Spleen (tissue), 11 donors: ENCODE measurements at regions not wholly inside any gene's neighbourhood (a gene's known extent, or its start where the extent isn't known, plus 50 kb on each side); places are given as distances from the start of the nearest gene placed in this dataset.

Experiments used
- DNase-seq: peaks from one replicate; pipeline ENCODE4 v3.0.0-alpha.2; 2020
- H3K27ac ChIP-seq, 8 donors: fragments of 200-600 bp; sonication (generic) in 7 of 8; 1 replicate in 4 of 8; 2 replicates in 4 of 8; pipeline versions ENCODE4 v1.5.0 to v1.8.0; 2016 to 2021; ENCODE audit warnings: inconsistent platforms in 4 of 8, mild to moderate bottlenecking in 4 of 8, moderate library complexity in 1 of 8
- H3K27me3 ChIP-seq, 7 donors: fragments of 200-600 bp; sonication (generic) in 6 of 7; replicated peaks in 1 of 7; 1 replicate in 4 of 7; 2 replicates in 3 of 7; pipeline versions ENCODE4 v1.5.0 to v1.8.0; 2016 to 2021; ENCODE audit warnings: inconsistent platforms in 3 of 7, mild to moderate bottlenecking in 1 of 7
- H3K36me3 ChIP-seq, 6 donors: fragments of 200-600 bp; sonication (generic) in 5 of 6; 1 replicate in 4 of 6; 2 replicates in 2 of 6; pipeline versions ENCODE4 v1.5.0 to v1.8.0; 2016 to 2021; ENCODE audit warnings: inconsistent platforms in 2 of 6
- H3K4me1 ChIP-seq, 6 donors: fragments of 200-600 bp; sonication (generic) in 5 of 6; 1 replicate in 3 of 6; 2 replicates in 3 of 6; pipeline versions ENCODE4 v1.5.0 to v1.8.0; 2016 to 2021; ENCODE audit warnings: inconsistent platforms in 3 of 6
- H3K4me3 ChIP-seq, 8 donors: fragments of 200-600 bp; sonication (generic) in 7 of 8; 1 replicate in 4 of 8; 2 replicates in 4 of 8; pipeline versions ENCODE4 v1.5.0 to v1.8.0; 2016 to 2021; ENCODE audit warnings: inconsistent platforms in 4 of 8, mild to moderate bottlenecking in 4 of 8, moderate library complexity in 2 of 8
- H3K9me3 ChIP-seq, 8 donors: fragments of 200-600 bp; sonication (generic) in 7 of 8; 1 replicate in 4 of 8; 2 replicates in 4 of 8; pipeline versions ENCODE4 v1.5.0 to v1.8.0; 2016 to 2021; ENCODE audit warnings: inconsistent platforms in 4 of 8
- CTCF ChIP-seq, 11 experiments: fragments of 200-600 bp in 7 of 11; fragments of 450-650 bp in 4 of 11; sonication (generic) in 4 of 11; IDR thresholded peaks in 8 of 11; conservative IDR thresholded peaks in 3 of 11; 1 replicate in 7 of 11; 2 replicates in 4 of 11; pipeline versions ENCODE4 v1.4.0 to v1.8.0; 2016 to 2021; ENCODE audit warnings: antibody characterized with exemption in 11 of 11, inconsistent platforms in 4 of 11, mild to moderate bottlenecking in 1 of 11
- POLR2A ChIP-seq, 3 donors: fragments of 450-650 bp; IDR thresholded peaks; one replicate each; pipeline ENCODE4 v1.5.1; 2017; ENCODE audit warnings: antibody characterized with exemption in 3 of 3, mild to moderate bottlenecking in 1 of 3
- POLR2AphosphoS5 ChIP-seq, 3 donors: sonication (generic); formaldehyde crosslinking; IDR thresholded peaks; one replicate each; pipeline ENCODE4 v1.5.1; 2017; ENCODE audit warnings: antibody characterized with exemption in 3 of 3
- WGBS, 5 donors: extraction: QIAGEN DNeasy Blood & Tissue Kit in 3 of 5; methylation state at CpG; one replicate each; pipeline versions ENCODE4 v1.1.5 to v1.1.7; 2013 to 2018; 5-methylcytosine and 5-hydroxymethylcytosine counted together
- intact Hi-C: fragments of 100-400 bp; cut with DNase I; formaldehyde crosslinking; loops from one replicate; pipeline ENCODE4 v1.15.0; 2023; ENCODE audit warnings: low total_unique reads
- donor health status: healthy with polysubstance abuse.
- donor health status: DM: no; HTN: no; CAD: no; lungs with moderate emphysema.
- donor health status: DM: no; HTN: no; CAD: no.
- donor health status: Bipolar disorder and iron deficiency.
- donor health status: healthy.
- donor health status: DM: no; HTN: no; CAD: no.
- donor health status: DM: yes; HTN: yes; CAD: no.

GRCh38 chr2:240356700-240357640, 78.5 kb upstream of the GPC1 start:
- Histone ChIP-seq H3K36me3 (no peaks in the 10 kb centered on the region), H3K4me1 (peaks cover 0 to 2% (median 0%) of the 10 kb centered on the region in 6 donors), H3K27me3 (peaks cover 0 to 11% (median 0%) of the 10 kb centered on the region in 7 donors), H3K4me3 (no peak overlapping the region), H3K9me3 (peaks cover 2 to 29% (median 25%) of the 10 kb centered on the region in 8 donors), H3K27ac (no peak overlapping the region)
- TF ChIP-seq POLR2AphosphoS5 (IDR thresholded peaks at IDR 0.05): no peak
- peak; percentile 66 for DNase-seq
- intact Hi-C loops: no loop called here
- 83 to 88% (median 85%) methylated on average over 26 of the region's 26 CpGs for WGBS, 5 donors

GRCh38 chr2:240357641-240358012, 77.8 kb upstream of the GPC1 start:
- Histone ChIP-seq H3K4me3 (no peak overlapping the region), H3K4me1 (no peaks in the 10 kb centered on the region), H3K27ac (no peak overlapping the region), H3K9me3 (peaks cover 2 to 29% (median 25%) of the 10 kb centered on the region in 8 donors), H3K36me3 (no peaks in the 10 kb centered on the region), H3K27me3 (peaks cover 0 to 11% (median 0%) of the 10 kb centered on the region in 7 donors)
- intact Hi-C loops: no loop called here
- no peak for DNase-seq
- 82 to 89% (median 86%) methylated on average over 4 of the region's 4 CpGs for WGBS, 5 donors
- no peak for TF ChIP-seq POLR2A (IDR thresholded peaks at IDR 0.05)
- no peak for TF ChIP-seq CTCF (IDR thresholded peaks at IDR 0.05 in 8 of 11, conservative IDR thresholded peaks at IDR 0.05 in 3 of 11)
- TF ChIP-seq POLR2AphosphoS5 (IDR thresholded peaks at IDR 0.05): no peak

- peak; percentile 55 for DNase-seq
- peaks cover 2 to 29% (median 25%) of the 10 kb centered on the region in 8 donors for H3K9me3 ChIP-seq
- no peak overlapping the region for H3K4me3 ChIP-seq
- TF ChIP-seq POLR2AphosphoS5 (IDR thresholded peaks at IDR 0.05): no peak
- no peak for TF ChIP-seq POLR2A (IDR thresholded peaks at IDR 0.05)
- no peak for TF ChIP-seq CTCF (IDR thresholded peaks at IDR 0.05 in 8 of 11, conservative IDR thresholded peaks at IDR 0.05 in 3 of 11)
- intact Hi-C loops: no loop called here
- WGBS, 5 donors: 51 to 77% (median 60%) methylated on average over 1 to 7 of the region's 7 CpGs
- H3K4me1 ChIP-seq: no peaks in the 10 kb centered on the region
- no peaks in the 10 kb centered on the region for H3K36me3 ChIP-seq
- H3K27ac ChIP-seq: no peak overlapping the region
- peaks cover 0 to 12% (median 0%) of the 10 kb centered on the region in 7 donors for H3K27me3 ChIP-seq
These were observed 77.4 kb upstream of the GPC1 start for GRCh38 chr2:240358080-240358479.

GRCh38 chr2:240358821-240359397, 76.6 kb upstream of the GPC1 start:
- 84 to 92% (median 86%) methylated on average over 8 to 13 of the region's 13 CpGs for WGBS, 5 donors
- Histone ChIP-seq H3K4me1 (no peaks in the 10 kb centered on the region), H3K36me3 (no peaks in the 10 kb centered on the region), H3K27ac (no peak overlapping the region), H3K9me3 (peaks cover 2 to 29% (median 25%) of the 10 kb centered on the region in 8 donors), H3K4me3 (no peak overlapping the region), H3K27me3 (peaks cover 0 to 15% (median 0%) of the 10 kb centered on the region in 7 donors)
- intact Hi-C loops: no loop called here
- no peak for DNase-seq
- no peak for TF ChIP-seq POLR2AphosphoS5 (IDR thresholded peaks at IDR 0.05)
- no peak for TF ChIP-seq CTCF (IDR thresholded peaks at IDR 0.05 in 8 of 11, conservative IDR thresholded peaks at IDR 0.05 in 3 of 11)
- no peak for TF ChIP-seq POLR2A (IDR thresholded peaks at IDR 0.05)
